Prostate gland (tissue), 2 donors: ENCODE measurements at regions not wholly inside any gene's neighbourhood (a gene's known extent, or its start where the extent isn't known, plus 50 kb on each side); places are given as distances from the start of the nearest gene placed in this dataset.

Source experiments
- CTCF ChIP-seq, 4 experiments: fragments of 200-600 bp in 2 of 4; fragments of 450-650 bp in 2 of 4; sonication (generic) in 2 of 4; IDR thresholded peaks; 1 replicate in 3 of 4; 2 replicates in 1 of 4; pipeline ENCODE4 v1.5.1; 2016 to 2019; ENCODE audit warnings: antibody characterized with exemption in 4 of 4, mild to moderate bottlenecking in 2 of 4, moderate library complexity in 2 of 4
- POLR2AphosphoS5 ChIP-seq: sonication (generic); formaldehyde crosslinking; IDR thresholded peaks from one replicate; pipeline ENCODE4 v1.6.1; 2017; ENCODE audit warnings: antibody characterized with exemption

- TF ChIP-seq CTCF (IDR thresholded peaks at IDR 0.05) (no peak), POLR2AphosphoS5 (no peak)
Observed at GRCh38 chr9:95762322-95762721, 113.2 kb upstream of the ERCC6L2 start.
